ENCODE measurements at regions not wholly inside any gene's neighbourhood (a gene's known extent, or its start where the extent isn't known, plus 50 kb on each side); places are given as distances from the start of the nearest gene placed in this dataset.
A peak's percentile ranks its signal among the peaks of the same experiment; 100 is the strongest.

DNA sequence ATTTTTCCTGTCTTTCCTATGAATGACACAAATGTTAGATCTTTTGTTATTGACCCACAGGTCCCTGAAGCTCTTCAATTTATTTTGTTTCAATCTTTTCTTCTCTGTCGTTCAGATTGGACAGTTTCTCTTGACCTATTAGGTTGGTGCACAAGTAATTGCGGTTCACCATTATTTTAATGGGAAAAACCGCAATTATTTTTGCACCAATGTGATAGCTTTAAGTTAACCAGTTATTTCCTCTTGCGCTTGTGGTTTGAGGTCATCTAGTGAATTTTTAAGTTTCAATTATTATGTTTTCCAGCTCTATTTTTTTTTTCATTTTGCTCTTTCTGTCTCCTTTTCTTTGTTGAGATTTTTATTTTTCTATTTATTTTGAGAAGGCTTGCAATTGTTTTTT lies 399.2 kb downstream of the INHBA start:
- DNase-seq (no peak), ATAC-seq (no peak)
- Mint-ChIP-seq H3K9me3 (peaks cover 7 to 9% of the 10 kb centered on the region in 2 donors), H3K27me3 (ENCODE audit: low read depth in 2 of 2) (no peaks in the 10 kb centered on the region), H3K27ac (no peak overlapping the region), H3K4me3 (no peak overlapping the region), H3K36me3 (peaks cover 10% of the 10 kb centered on the region), H3K4me1 (no peaks in the 10 kb centered on the region)
- H3K4me1 ChIP-seq (ENCODE audit: control insufficient read depth, insufficient read depth, low read length): no peaks in the 10 kb centered on the region
- no peak overlapping the region for H3K4me3 ChIP-seq (ENCODE audit: low read length)
- no peaks in the 10 kb centered on the region for H3K27me3 ChIP-seq (ENCODE audit: control insufficient read depth, insufficient read depth, low read length)
- TF ChIP-seq, protein P1, sequence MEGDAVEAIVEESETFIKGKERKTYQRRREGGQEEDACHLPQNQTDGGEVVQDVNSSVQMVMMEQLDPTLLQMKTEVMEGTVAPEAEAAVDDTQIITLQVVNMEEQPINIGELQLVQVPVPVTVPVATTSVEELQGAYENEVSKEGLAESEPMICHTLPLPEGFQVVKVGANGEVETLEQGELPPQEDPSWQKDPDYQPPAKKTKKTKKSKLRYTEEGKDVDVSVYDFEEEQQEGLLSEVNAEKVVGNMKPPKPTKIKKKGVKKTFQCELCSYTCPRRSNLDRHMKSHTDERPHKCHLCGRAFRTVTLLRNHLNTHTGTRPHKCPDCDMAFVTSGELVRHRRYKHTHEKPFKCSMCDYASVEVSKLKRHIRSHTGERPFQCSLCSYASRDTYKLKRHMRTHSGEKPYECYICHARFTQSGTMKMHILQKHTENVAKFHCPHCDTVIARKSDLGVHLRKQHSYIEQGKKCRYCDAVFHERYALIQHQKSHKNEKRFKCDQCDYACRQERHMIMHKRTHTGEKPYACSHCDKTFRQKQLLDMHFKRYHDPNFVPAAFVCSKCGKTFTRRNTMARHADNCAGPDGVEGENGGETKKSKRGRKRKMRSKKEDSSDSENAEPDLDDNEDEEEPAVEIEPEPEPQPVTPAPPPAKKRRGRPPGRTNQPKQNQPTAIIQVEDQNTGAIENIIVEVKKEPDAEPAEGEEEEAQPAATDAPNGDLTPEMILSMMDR (IDR thresholded peaks at IDR 0.05): no peak
- no peak overlapping the region for H3K27ac ChIP-seq (ENCODE audit: low read length)
- H3K36me3 ChIP-seq (ENCODE audit: control insufficient read depth, insufficient read depth, low read length): no peaks in the 10 kb centered on the region
- H3K9me3 ChIP-seq (ENCODE audit: control insufficient read depth, insufficient read depth, low read length): peaks cover 6% of the 10 kb centered on the region
- intact Hi-C loops (cut with micrococcal nuclease): no loop called here
- 87% methylated on average over 3 of the region's 4 CpGs for WGBS (ENCODE audit: insufficient coverage)

DNA sequence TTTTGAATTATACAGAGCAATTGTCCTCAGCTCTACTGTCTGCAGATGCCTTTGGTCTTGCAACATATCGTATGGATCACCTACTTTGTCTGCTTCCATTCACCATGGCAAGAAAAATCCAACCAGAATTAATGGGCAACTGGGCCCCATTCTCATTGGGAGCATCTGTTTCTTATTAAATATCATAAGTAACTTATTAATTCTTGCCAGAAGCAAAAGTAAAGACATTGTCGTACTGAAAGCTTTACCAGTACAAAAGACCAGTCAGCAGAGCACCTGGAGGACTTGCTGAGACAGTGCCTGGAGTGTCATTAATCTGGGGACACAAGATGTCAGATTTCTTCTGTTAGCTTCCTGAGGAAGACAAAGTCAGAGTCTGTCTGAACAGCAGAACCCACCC lies 404.5 kb downstream of the INHBA start:
- ATAC-seq (no peak), DNase-seq (no peak)
- 76% methylated on average over 2 of the region's 2 CpGs for WGBS (ENCODE audit: insufficient coverage)
- H3K36me3 ChIP-seq (ENCODE audit: control insufficient read depth, insufficient read depth, low read length): no peaks in the 10 kb centered on the region
- H3K9me3 ChIP-seq (ENCODE audit: control insufficient read depth, insufficient read depth, low read length): no peaks in the 10 kb centered on the region
- H3K36me3 Mint-ChIP-seq: peaks cover 4% of the 10 kb centered on the region
- intact Hi-C loops (cut with micrococcal nuclease): no loop called here
- H3K9me3 Mint-ChIP-seq: peaks cover 5 to 6% of the 10 kb centered on the region in 2 donors
- no peaks in the 10 kb centered on the region for H3K27me3 Mint-ChIP-seq (ENCODE audit: low read depth in 2 of 2)
- TF ChIP-seq, protein P1 (IDR thresholded peaks at IDR 0.05): no peak
- no peaks in the 10 kb centered on the region for H3K27me3 ChIP-seq (ENCODE audit: control insufficient read depth, insufficient read depth, low read length)
- no peak overlapping the region for H3K27ac Mint-ChIP-seq
- H3K4me1 Mint-ChIP-seq: no peaks in the 10 kb centered on the region
- H3K4me3 Mint-ChIP-seq: no peak overlapping the region
- H3K4me3 ChIP-seq (ENCODE audit: low read length): no peak overlapping the region
- H3K4me1 ChIP-seq (ENCODE audit: control insufficient read depth, insufficient read depth, low read length): no peaks in the 10 kb centered on the region
- no peak overlapping the region for H3K27ac ChIP-seq (ENCODE audit: low read length)

DNA sequence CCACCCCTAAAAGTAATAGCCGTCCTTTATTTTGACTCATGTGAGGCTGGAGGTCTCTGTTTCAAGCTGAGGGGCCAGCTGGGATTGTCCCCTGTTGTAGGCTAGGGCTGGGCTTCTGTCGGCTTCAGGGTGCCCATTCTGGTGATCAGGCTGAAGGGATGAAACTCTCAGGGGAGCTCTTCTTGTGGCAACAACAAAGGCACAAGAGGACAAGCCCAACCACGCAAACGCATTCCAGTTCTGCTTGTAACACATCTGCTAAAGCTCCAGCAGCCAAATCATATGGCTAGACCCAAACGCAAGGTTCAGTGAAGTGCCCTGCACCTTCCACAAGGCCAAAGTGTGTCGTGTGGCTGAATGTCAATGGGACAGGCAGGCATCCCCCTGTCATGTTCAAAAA lies 405.7 kb downstream of the INHBA start:
- 87% methylated on average over 6 of the region's 6 CpGs for WGBS (ENCODE audit: insufficient coverage)
- H3K9me3 Mint-ChIP-seq: peaks cover 5 to 8% of the 10 kb centered on the region in 2 donors
- no peaks in the 10 kb centered on the region for H3K4me1 Mint-ChIP-seq
- H3K36me3 ChIP-seq (ENCODE audit: control insufficient read depth, insufficient read depth, low read length): no peaks in the 10 kb centered on the region
- TF ChIP-seq, protein P1 (IDR thresholded peaks at IDR 0.05): no peak
- DNase-seq: no peak
- ATAC-seq: no peak
- H3K4me3 ChIP-seq (ENCODE audit: low read length): no peak overlapping the region
- no peak overlapping the region for H3K27ac Mint-ChIP-seq
- no peaks in the 10 kb centered on the region for H3K27me3 Mint-ChIP-seq (ENCODE audit: low read depth in 2 of 2)
- H3K4me1 ChIP-seq (ENCODE audit: control insufficient read depth, insufficient read depth, low read length): no peaks in the 10 kb centered on the region
- no peak overlapping the region for H3K27ac ChIP-seq (ENCODE audit: low read length)
- H3K36me3 Mint-ChIP-seq: no peaks in the 10 kb centered on the region
- H3K9me3 ChIP-seq (ENCODE audit: control insufficient read depth, insufficient read depth, low read length): no peaks in the 10 kb centered on the region
- intact Hi-C loops (cut with micrococcal nuclease): no loop called here
- no peaks in the 10 kb centered on the region for H3K27me3 ChIP-seq (ENCODE audit: control insufficient read depth, insufficient read depth, low read length)
- H3K4me3 Mint-ChIP-seq: no peak overlapping the region

DNA sequence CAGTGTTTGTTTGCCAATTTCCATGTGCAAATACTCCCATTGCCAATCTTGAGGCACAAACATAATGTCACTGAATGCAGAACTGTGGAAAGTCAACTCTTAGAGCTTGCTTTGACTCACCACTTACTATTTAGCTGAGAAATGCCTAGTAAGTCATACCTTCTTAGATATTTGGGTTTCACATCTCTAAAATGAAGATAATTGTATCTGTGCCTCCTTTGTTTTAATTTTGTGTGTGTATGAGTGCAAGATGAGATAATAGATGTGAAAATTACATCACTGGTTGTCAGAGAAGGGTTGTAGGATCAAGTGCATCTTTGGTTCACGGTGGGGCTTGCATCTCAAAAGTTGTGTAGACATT lies 407.5 kb downstream of the INHBA start:
- Mint-ChIP-seq H3K9me3 (peaks cover 5 to 6% of the 10 kb centered on the region in 2 donors), H3K27me3 (ENCODE audit: low read depth in 2 of 2) (no peaks in the 10 kb centered on the region), H3K36me3 (no peaks in the 10 kb centered on the region), H3K4me3 (no peak overlapping the region), H3K4me1 (no peaks in the 10 kb centered on the region), H3K27ac (no peak overlapping the region)
- no peak for DNase-seq
- no peaks in the 10 kb centered on the region for H3K4me1 ChIP-seq (ENCODE audit: control insufficient read depth, insufficient read depth, low read length)
- WGBS (ENCODE audit: insufficient coverage): 75% methylated on average over 1 of the region's 1 CpG
- H3K9me3 ChIP-seq (ENCODE audit: control insufficient read depth, insufficient read depth, low read length): no peaks in the 10 kb centered on the region
- TF ChIP-seq, protein P1 (IDR thresholded peaks at IDR 0.05): no peak
- H3K36me3 ChIP-seq (ENCODE audit: control insufficient read depth, insufficient read depth, low read length): no peaks in the 10 kb centered on the region
- H3K4me3 ChIP-seq (ENCODE audit: low read length): no peak overlapping the region
- no peaks in the 10 kb centered on the region for H3K27me3 ChIP-seq (ENCODE audit: control insufficient read depth, insufficient read depth, low read length)
- intact Hi-C loops (cut with micrococcal nuclease): no loop called here
- ATAC-seq: peak in 1 of 3 donors; percentile 27
- H3K27ac ChIP-seq (ENCODE audit: low read length): no peak overlapping the region

All from natural killer cell (primary cell).